ENCODE measurements at regions not wholly inside any gene's neighbourhood (a gene's known extent, or its start where the extent isn't known, plus 50 kb on each side); places are given as distances from the start of the nearest gene placed in this dataset.

DNA sequence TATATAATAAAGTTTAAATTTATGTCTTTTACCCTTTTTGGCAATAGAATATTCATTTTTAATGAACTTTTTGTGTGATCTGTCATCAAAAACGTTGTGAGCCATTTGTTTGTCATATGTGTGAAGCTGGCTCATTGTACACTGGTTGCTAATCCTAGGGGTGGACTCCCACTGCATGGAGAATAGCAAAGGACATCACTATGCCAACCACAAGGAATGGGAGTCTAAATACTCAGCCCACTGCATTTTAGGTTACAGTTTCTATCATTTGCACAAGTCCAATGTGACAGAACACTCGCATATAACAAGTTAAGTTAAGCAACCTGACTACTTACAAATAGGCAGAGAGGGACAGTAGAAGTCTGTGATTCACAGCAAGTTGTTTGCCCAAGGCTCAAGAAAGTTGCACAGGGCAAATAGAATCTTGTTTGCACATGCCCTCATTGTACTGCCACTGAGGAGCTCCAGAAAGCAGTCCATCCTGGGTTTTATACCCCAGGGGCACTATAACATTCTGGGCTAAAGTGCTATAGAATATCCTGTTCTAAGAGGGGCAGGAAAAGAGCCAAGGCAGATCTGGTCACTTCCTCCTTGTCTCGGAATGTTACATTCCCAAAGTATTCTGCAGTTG is 545.9 kb upstream of the GCFC2 start:
- TF ChIP-seq, protein P1, sequence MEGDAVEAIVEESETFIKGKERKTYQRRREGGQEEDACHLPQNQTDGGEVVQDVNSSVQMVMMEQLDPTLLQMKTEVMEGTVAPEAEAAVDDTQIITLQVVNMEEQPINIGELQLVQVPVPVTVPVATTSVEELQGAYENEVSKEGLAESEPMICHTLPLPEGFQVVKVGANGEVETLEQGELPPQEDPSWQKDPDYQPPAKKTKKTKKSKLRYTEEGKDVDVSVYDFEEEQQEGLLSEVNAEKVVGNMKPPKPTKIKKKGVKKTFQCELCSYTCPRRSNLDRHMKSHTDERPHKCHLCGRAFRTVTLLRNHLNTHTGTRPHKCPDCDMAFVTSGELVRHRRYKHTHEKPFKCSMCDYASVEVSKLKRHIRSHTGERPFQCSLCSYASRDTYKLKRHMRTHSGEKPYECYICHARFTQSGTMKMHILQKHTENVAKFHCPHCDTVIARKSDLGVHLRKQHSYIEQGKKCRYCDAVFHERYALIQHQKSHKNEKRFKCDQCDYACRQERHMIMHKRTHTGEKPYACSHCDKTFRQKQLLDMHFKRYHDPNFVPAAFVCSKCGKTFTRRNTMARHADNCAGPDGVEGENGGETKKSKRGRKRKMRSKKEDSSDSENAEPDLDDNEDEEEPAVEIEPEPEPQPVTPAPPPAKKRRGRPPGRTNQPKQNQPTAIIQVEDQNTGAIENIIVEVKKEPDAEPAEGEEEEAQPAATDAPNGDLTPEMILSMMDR (IDR thresholded peaks at IDR 0.05) = no peak
- no peak for TF ChIP-seq POLR2A (IDR thresholded peaks at IDR 0.05)
